ENCODE measurements at regions not wholly inside any gene's neighbourhood (a gene's known extent, or its start where the extent isn't known, plus 50 kb on each side); places are given as distances from the start of the nearest gene placed in this dataset.

- CTCF ChIA-PET (ENCODE audit: unreplicated experiment), result no interaction called here
- no peaks in the 10 kb centered on the region for H3K36me3 ChIP-seq (ENCODE audit: insufficient read depth, low read length)
- no peak for DNase-seq (ENCODE audit: low spot score)
- H3K27ac ChIP-seq (ENCODE audit: low read depth, low read length, poor library complexity, severe bottlenecking), result no peak overlapping the region
- BruUV-seq (replicated peaks), result no TSS peak
- no peaks in the 10 kb centered on the region for H3K9me3 ChIP-seq (ENCODE audit: low read length)
- no peak overlapping the region for H3K4me2 ChIP-seq (ENCODE audit: low read length)
- no peak overlapping the region for H3K4me3 ChIP-seq (ENCODE audit: low read depth, low read length, poor library complexity, severe bottlenecking)
- H3K79me2 ChIP-seq (ENCODE audit: insufficient read depth, low read depth, low read length), result no peaks in the 10 kb centered on the region
- no peaks in the 10 kb centered on the region for H3K9me2 ChIP-seq (ENCODE audit: insufficient read depth, low read length)
- no peaks in the 10 kb centered on the region for H3K4me1 ChIP-seq (ENCODE audit: insufficient read depth, low read length, poor library complexity, severe bottlenecking)
- POLR2A ChIA-PET, result no interaction called here
- H4K20me1 ChIP-seq (ENCODE audit: insufficient read depth, low read length), result no peaks in the 10 kb centered on the region
- H2AFZ ChIP-seq (ENCODE audit: low read length), result no peak overlapping the region
- no peak for TF ChIP-seq EZH2phosphoT487 (IDR thresholded peaks at IDR 0.05; ENCODE audit: borderline replicate concordance, low read depth, low read length)
- TF ChIP-seq, protein P1, sequence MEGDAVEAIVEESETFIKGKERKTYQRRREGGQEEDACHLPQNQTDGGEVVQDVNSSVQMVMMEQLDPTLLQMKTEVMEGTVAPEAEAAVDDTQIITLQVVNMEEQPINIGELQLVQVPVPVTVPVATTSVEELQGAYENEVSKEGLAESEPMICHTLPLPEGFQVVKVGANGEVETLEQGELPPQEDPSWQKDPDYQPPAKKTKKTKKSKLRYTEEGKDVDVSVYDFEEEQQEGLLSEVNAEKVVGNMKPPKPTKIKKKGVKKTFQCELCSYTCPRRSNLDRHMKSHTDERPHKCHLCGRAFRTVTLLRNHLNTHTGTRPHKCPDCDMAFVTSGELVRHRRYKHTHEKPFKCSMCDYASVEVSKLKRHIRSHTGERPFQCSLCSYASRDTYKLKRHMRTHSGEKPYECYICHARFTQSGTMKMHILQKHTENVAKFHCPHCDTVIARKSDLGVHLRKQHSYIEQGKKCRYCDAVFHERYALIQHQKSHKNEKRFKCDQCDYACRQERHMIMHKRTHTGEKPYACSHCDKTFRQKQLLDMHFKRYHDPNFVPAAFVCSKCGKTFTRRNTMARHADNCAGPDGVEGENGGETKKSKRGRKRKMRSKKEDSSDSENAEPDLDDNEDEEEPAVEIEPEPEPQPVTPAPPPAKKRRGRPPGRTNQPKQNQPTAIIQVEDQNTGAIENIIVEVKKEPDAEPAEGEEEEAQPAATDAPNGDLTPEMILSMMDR (conservative IDR thresholded peaks at IDR 0.05; ENCODE audit: low read length), result no peak
- intact Hi-C loops (cut with micrococcal nuclease; ENCODE audit: unreplicated experiment), result no loop called here
These were observed 73.8 kb upstream of the CAV2 start for GRCh38 chr7:116425647-116426209.

DNA sequence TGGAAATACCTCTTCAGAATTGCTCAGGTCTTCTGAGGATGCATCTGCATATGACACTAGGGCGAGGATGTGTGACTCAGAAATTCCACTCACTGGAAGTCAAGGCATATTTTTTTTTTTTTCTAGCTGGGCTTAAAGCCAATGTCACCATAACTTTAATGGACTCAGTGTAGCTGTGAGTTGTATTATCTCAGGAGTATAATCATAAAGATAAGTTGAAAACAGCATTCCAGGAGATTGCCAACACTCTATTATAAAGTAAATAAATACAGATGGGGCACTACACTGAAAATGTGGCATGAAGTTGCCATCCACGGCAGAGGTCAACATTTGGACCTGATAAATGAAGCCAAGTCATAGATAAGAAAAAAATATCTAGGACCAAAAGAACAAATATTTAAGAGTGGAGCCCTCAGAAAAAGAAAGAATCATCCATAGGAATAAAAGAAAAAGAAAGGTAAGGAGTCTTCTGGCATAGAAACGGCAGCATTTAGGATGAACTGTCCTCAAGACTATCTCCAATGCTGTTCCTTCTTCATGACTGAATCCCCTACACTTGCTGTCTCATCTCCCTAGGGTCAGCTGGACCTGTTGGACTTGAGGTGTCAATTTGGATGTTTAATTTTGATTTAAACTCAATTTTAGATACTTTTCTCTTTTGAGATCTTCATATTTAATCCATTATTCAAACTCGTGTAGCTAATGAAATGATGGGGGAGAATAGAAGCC is 72.9 kb upstream of the CAV2 start:
- H3K27ac ChIP-seq (ENCODE audit: low read depth, low read length, poor library complexity, severe bottlenecking), result no peak overlapping the region
- no peak overlapping the region for H3K4me3 ChIP-seq (ENCODE audit: low read depth, low read length, poor library complexity, severe bottlenecking)
- no peaks in the 10 kb centered on the region for H3K4me1 ChIP-seq (ENCODE audit: insufficient read depth, low read length, poor library complexity, severe bottlenecking)
- H2AFZ ChIP-seq (ENCODE audit: low read length), result no peak overlapping the region
- TF ChIP-seq EZH2phosphoT487 (IDR thresholded peaks at IDR 0.05; ENCODE audit: borderline replicate concordance, low read depth, low read length), result no peak
- TF ChIP-seq, protein P1 (conservative IDR thresholded peaks at IDR 0.05; ENCODE audit: low read length), result no peak
- H3K9me3 ChIP-seq (ENCODE audit: low read length), result no peaks in the 10 kb centered on the region
- no peaks in the 10 kb centered on the region for H3K9me2 ChIP-seq (ENCODE audit: insufficient read depth, low read length)
- BruUV-seq (replicated peaks), result no TSS peak
- intact Hi-C loops (cut with micrococcal nuclease; ENCODE audit: unreplicated experiment), result no loop called here
- ChIA-PET CTCF (ENCODE audit: unreplicated experiment) (no interaction called here), POLR2A (interaction anchor here (0.6 kb wide), 1 partner anchor 514 kb away, joined by 3 read pairs; no protein-coding TSS in a partner anchor)
- H3K4me2 ChIP-seq (ENCODE audit: low read length), result no peak overlapping the region
- H3K79me2 ChIP-seq (ENCODE audit: insufficient read depth, low read depth, low read length), result no peaks in the 10 kb centered on the region
- H3K36me3 ChIP-seq (ENCODE audit: insufficient read depth, low read length), result no peaks in the 10 kb centered on the region
- no peaks in the 10 kb centered on the region for H4K20me1 ChIP-seq (ENCODE audit: insufficient read depth, low read length)
- no peak for DNase-seq (ENCODE audit: low spot score)

GRCh38 chr7:116429986-116430619 is 69.4 kb upstream of the CAV2 start:
- H3K4me3 ChIP-seq (ENCODE audit: low read depth, low read length, poor library complexity, severe bottlenecking), result no peak overlapping the region
- CTCF ChIA-PET (ENCODE audit: unreplicated experiment), result no interaction called here

More at GRCh38 chr7:116429986-116430619, 69.4 kb upstream of the CAV2 start:
- no peak for DNase-seq (ENCODE audit: low spot score)
- POLR2A ChIA-PET, result no interaction called here
- Histone ChIP-seq H3K4me2 (ENCODE audit: low read length) (no peak overlapping the region), H3K27ac (ENCODE audit: low read depth, low read length, poor library complexity, severe bottlenecking) (no peak overlapping the region), H3K9me2 (ENCODE audit: insufficient read depth, low read length) (no peaks in the 10 kb centered on the region), H3K79me2 (ENCODE audit: insufficient read depth, low read depth, low read length) (no peaks in the 10 kb centered on the region), H2AFZ (ENCODE audit: low read length) (no peak overlapping the region), H4K20me1 (ENCODE audit: insufficient read depth, low read length) (no peaks in the 10 kb centered on the region), H3K4me1 (ENCODE audit: insufficient read depth, low read length, poor library complexity, severe bottlenecking) (no peaks in the 10 kb centered on the region), H3K9me3 (ENCODE audit: low read length) (no peaks in the 10 kb centered on the region), H3K36me3 (ENCODE audit: insufficient read depth, low read length) (no peaks in the 10 kb centered on the region)
- intact Hi-C loops (cut with micrococcal nuclease; ENCODE audit: unreplicated experiment), result no loop called here
- TF ChIP-seq EZH2phosphoT487 (IDR thresholded peaks at IDR 0.05; ENCODE audit: borderline replicate concordance, low read depth, low read length), result no peak
- TF ChIP-seq, protein P1 (conservative IDR thresholded peaks at IDR 0.05; ENCODE audit: low read length), result no peak
- BruUV-seq (replicated peaks), result no TSS peak

Measured in OCI-LY7 (cell line).